Left ventricle myocardium inferior (tissue), 1 donor: ENCODE measurements at regions not wholly inside any gene's neighbourhood (a gene's known extent, or its start where the extent isn't known, plus 50 kb on each side); places are given as distances from the start of the nearest gene placed in this dataset.

ENCODE experiments used
- DNase-seq: peaks from one replicate; pipeline ENCODE4 v3.0.0-alpha.2; 2020
- H3K27ac ChIP-seq: fragments of 200-600 bp; replicated peaks from 2 replicates; pipeline ENCODE4 v1.8.0; 2021
- H3K27me3 ChIP-seq: fragments of 200-600 bp; 2 replicates; pipeline ENCODE4 v1.8.0; 2021; ENCODE audit warnings: low read depth
- H3K36me3 ChIP-seq: fragments of 200-600 bp; 2 replicates; pipeline ENCODE4 v1.8.0; 2021
- H3K4me1 ChIP-seq: fragments of 200-600 bp; 2 replicates; pipeline ENCODE4 v1.8.0; 2021
- H3K4me3 ChIP-seq: fragments of 200-600 bp; 2 replicates; pipeline ENCODE4 v1.8.0; 2021; ENCODE audit warnings: mild to moderate bottlenecking, moderate library complexity
- H3K9me3 ChIP-seq: fragments of 200-600 bp; replicated peaks from 2 replicates; pipeline ENCODE4 v1.8.0; 2021
- intact Hi-C: fragments of 100-400 bp; cut with micrococcal nuclease; formaldehyde crosslinking; loops from one replicate; pipeline ENCODE4 v1.11.0; 2022
- TF ChIP-seq, protein P1 (sequence below): fragments of 200-600 bp; IDR thresholded peaks from 2 replicates; pipeline ENCODE4 v1.8.0; 2021; ENCODE audit warnings: antibody characterized with exemption, mild to moderate bottlenecking, borderline replicate concordance
- donor health status: DM: no; HTN: yes; CAD: no; lungs with severe emphysema.

DNA sequence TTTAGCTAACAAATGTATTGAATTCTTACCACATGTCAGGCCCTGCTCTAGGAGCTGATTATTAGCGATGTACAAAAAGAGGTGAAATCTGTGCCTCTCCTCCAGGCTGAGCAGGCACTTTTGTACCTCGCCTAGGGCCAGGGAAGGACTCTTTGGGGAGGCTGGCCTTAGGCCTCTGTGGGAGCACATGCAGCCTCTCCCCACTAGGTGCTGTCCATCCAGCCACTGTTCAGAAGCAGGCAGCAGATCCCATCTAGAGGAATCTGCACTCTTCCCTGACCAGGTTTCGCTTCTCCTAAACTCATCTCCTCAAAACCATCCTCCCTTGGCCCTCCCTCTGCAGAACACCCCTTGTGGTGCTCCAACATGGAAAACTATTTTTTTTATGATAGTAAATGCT, 51.9 kb upstream of the WT1 start:
- TF ChIP-seq, protein P1, sequence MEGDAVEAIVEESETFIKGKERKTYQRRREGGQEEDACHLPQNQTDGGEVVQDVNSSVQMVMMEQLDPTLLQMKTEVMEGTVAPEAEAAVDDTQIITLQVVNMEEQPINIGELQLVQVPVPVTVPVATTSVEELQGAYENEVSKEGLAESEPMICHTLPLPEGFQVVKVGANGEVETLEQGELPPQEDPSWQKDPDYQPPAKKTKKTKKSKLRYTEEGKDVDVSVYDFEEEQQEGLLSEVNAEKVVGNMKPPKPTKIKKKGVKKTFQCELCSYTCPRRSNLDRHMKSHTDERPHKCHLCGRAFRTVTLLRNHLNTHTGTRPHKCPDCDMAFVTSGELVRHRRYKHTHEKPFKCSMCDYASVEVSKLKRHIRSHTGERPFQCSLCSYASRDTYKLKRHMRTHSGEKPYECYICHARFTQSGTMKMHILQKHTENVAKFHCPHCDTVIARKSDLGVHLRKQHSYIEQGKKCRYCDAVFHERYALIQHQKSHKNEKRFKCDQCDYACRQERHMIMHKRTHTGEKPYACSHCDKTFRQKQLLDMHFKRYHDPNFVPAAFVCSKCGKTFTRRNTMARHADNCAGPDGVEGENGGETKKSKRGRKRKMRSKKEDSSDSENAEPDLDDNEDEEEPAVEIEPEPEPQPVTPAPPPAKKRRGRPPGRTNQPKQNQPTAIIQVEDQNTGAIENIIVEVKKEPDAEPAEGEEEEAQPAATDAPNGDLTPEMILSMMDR: peak; percentile 30
- Histone ChIP-seq H3K27ac (no peak overlapping the region), H3K27me3 (no peaks in the 10 kb centered on the region), H3K9me3 (no peaks in the 10 kb centered on the region), H3K4me3 (no peak overlapping the region), H3K4me1 (no peaks in the 10 kb centered on the region), H3K36me3 (no peaks in the 10 kb centered on the region)
- DNase-seq: no peak
- intact Hi-C loops: no loop called here

GRCh38 chr11:32485733-32486132, 50.4 kb upstream of the WT1 start:
- Histone ChIP-seq H3K27me3 (no peaks in the 10 kb centered on the region), H3K9me3 (no peaks in the 10 kb centered on the region), H3K4me1 (no peaks in the 10 kb centered on the region), H3K36me3 (no peaks in the 10 kb centered on the region), H3K4me3 (no peak overlapping the region), H3K27ac (no peak overlapping the region)
- no peak for DNase-seq
- intact Hi-C loops: no loop called here
- TF ChIP-seq, protein P1: no peak
